ENCODE measurements at regions not wholly inside any gene's neighbourhood (a gene's known extent, or its start where the extent isn't known, plus 50 kb on each side); places are given as distances from the start of the nearest gene placed in this dataset.

GRCh38 chr17:54813896-54814295, 86.8 kb upstream of the TOM1L1 start:
- no peak overlapping the region for H2BK15ac ChIP-seq (ENCODE audit: low read depth, low read length)

More at GRCh38 chr17:54813896-54814295, 86.8 kb upstream of the TOM1L1 start:
- Histone ChIP-seq H2BK20ac (ENCODE audit: low read depth, low read length) (no peak overlapping the region), H3K18ac (ENCODE audit: low read depth, low read length) (no peak overlapping the region), H4K8ac (ENCODE audit: low read depth in 2 of 2, low read length in 2 of 2) (no peak overlapping the region), H3K36me3 (ENCODE audit: control insufficient read depth, insufficient read depth, low read length) (no peaks in the 10 kb centered on the region), H3K9ac (ENCODE audit: low read depth, low read length) (no peak overlapping the region), H2BK5ac (ENCODE audit: low read depth, low read length, poor library complexity, severe bottlenecking) (no peak overlapping the region), H3K4me1 (ENCODE audit: control insufficient read depth, insufficient read depth, low read length) (no peaks in the 10 kb centered on the region), H3K4ac (ENCODE audit: low read depth, low read length) (no peak overlapping the region), H3K23ac (ENCODE audit: low read depth, low read length) (no peak overlapping the region), H2AK5ac (ENCODE audit: low read depth, low read length) (no peak overlapping the region), H2AK9ac (replicated peaks; ENCODE audit: low read depth, low read length, poor library complexity) (no peak overlapping the region), H3K79me1 (ENCODE audit: low read depth in 1 of 2, low read length in 2 of 2) (no peaks in the 10 kb centered on the region), H2BK120ac (ENCODE audit: low read depth, low read length) (no peak overlapping the region), H3K14ac (replicated peaks; ENCODE audit: low read depth, low read length) (no peak overlapping the region), H3K9me1 (ENCODE audit: insufficient read depth, low read length) (no peaks in the 10 kb centered on the region), H4K5ac (ENCODE audit: low read depth, low read length) (no peak overlapping the region), H4K20me1 (ENCODE audit: insufficient read depth, low read length) (no peaks in the 10 kb centered on the region), H2AFZ (replicated peaks; ENCODE audit: low read length, poor library complexity) (no peak overlapping the region), H3K56ac (ENCODE audit: extremely low read depth, insufficient read depth, low read length) (no peak overlapping the region), H3K9me3 (ENCODE audit: control insufficient read depth, insufficient read depth, low read length) (peaks cover 6% of the 10 kb centered on the region; the same call in 1 of the 2 replicates), H3K4me3 (ENCODE audit: insufficient read depth, low read depth, low read length) (no peak overlapping the region), H4K91ac (ENCODE audit: insufficient read depth, low read depth, low read length) (no peak overlapping the region), H3K27ac (ENCODE audit: insufficient read depth, low read length) (no peak overlapping the region), H3K27me3 (ENCODE audit: control insufficient read depth, insufficient read depth, low read length) (no peaks in the 10 kb centered on the region), H3K4me2 (ENCODE audit: low read depth, low read length) (no peak overlapping the region)
- BruUV-seq (replicated peaks): no TSS peak
- CTCF ChIA-PET: no interaction called here
- ATAC-seq (ENCODE audit: low read depth) (no peak), DNase-seq (no peak)
- TF ChIP-seq MAFK (IDR thresholded peaks at IDR 0.05; ENCODE audit: low read depth, low read length) (no peak), ELK1 (IDR thresholded peaks at IDR 0.05; ENCODE audit: borderline replicate concordance, low read depth, low read length) (no peak), FOS (IDR thresholded peaks at IDR 0.05; ENCODE audit: low read depth, low read length) (no peak)
- WGBS, 2 experiments (ENCODE audit: extremely low coverage in 2 of 2, insufficient read length in 1 of 2): no CpG with 5 or more reads among the region's 1 CpG
- POLR2A ChIA-PET (ENCODE audit: unreplicated experiment): no interaction called here
- dilution Hi-C loops (cut with HindIII; ENCODE audit: low sequenced_read_pairs, unreplicated experiment) (no loop called here), in situ Hi-C loops (cut with MboI; ENCODE audit: low sequenced_read_pairs) (no loop called here), intact Hi-C loops (cut with micrococcal nuclease) (no loop called here)

Measured in IMR-90 (cell line).